ENCODE measurements at regions not wholly inside any gene's neighbourhood (a gene's known extent, or its start where the extent isn't known, plus 50 kb on each side); places are given as distances from the start of the nearest gene placed in this dataset.

DNA sequence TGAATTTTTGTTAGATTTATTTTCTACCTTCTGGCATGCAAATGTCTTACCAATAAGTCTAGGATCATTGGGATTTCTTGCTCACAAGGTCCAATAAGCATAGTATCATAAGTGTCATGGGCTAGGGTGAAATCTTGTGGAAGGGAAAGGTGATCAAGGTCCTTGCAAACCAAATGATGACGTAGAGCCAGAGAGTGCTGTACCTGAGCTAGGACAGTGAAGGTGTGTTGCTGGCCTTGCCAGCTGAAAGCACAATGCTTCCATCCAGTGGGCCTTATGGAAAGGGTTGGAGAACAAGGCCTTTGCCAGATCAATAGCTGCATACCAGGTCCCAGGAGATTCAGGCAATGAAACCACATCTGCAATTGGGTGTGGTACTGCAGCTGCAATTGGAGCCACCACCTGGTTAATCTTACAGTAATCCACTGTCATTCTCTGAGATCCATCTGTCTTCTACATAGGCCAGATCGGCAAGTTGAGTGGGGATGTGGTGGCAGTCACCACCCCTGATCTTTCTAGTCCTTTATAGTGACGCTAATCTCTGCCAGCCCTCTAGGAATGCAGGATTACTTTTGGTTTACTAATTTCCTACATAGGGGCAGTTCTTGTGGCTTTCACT lies 208.9 kb upstream of the MYL2 start:
- TF ChIP-seq EZH2 (optimal IDR thresholded peaks at IDR 0.05; ENCODE audit: low read depth, low read length): no peak
- TF ChIP-seq, protein P1, sequence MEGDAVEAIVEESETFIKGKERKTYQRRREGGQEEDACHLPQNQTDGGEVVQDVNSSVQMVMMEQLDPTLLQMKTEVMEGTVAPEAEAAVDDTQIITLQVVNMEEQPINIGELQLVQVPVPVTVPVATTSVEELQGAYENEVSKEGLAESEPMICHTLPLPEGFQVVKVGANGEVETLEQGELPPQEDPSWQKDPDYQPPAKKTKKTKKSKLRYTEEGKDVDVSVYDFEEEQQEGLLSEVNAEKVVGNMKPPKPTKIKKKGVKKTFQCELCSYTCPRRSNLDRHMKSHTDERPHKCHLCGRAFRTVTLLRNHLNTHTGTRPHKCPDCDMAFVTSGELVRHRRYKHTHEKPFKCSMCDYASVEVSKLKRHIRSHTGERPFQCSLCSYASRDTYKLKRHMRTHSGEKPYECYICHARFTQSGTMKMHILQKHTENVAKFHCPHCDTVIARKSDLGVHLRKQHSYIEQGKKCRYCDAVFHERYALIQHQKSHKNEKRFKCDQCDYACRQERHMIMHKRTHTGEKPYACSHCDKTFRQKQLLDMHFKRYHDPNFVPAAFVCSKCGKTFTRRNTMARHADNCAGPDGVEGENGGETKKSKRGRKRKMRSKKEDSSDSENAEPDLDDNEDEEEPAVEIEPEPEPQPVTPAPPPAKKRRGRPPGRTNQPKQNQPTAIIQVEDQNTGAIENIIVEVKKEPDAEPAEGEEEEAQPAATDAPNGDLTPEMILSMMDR (IDR thresholded peaks at IDR 0.05; ENCODE audit: low read length): no peak

Data from MM.1S (cell line).